ENCODE measurements at regions not wholly inside any gene's neighbourhood (a gene's known extent, or its start where the extent isn't known, plus 50 kb on each side); places are given as distances from the start of the nearest gene placed in this dataset.

DNA sequence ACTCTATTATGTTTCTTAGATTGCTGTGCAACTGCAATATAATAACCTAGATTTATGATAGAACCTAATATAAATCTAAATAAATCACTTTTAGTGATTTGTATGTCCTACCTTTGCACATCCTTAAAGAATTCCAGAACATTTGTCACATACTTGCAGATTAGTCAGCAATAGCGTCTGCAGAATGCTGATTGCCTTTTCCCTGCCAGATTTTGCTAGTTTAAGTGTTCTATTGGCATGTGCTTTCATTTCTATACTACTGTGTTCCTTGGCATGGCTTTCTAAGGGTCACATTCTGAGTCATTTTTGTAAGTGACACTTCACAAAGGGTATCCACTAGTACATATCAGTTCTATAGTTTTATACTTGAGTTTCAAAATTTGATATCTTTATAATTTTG, 303.1 kb upstream of the GIMD1 start:
- no peak for FAIRE-seq

- FAIRE-seq: no peak
These were observed 302.4 kb upstream of the GIMD1 start for GRCh38 chr4:106670976-106671375.

GRCh38 chr4:106659371-106659770, 290.8 kb upstream of the GIMD1 start:
- FAIRE-seq: no peak

DNA sequence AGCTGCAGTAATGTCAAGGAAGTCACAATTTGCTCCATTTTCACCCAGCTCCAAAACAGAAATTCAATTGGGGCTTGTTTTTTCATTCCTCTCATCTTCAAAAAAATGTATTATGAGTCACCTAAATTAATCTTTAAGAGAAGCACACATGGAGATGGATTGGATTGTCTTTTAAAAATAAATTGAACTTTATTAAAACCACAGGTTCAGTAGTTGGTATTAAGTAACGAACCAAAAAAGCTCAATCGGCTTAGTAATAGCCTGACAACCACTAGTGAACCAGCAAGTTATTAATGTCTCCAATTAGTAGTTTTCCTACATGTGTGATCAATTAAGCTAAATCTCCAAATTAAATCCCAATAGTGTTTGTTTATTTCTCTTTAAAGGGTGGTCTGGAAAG, 283.5 kb upstream of the GIMD1 start:
- no peak for FAIRE-seq

GRCh38 chr4:106650701-106651100, 282.1 kb upstream of the GIMD1 start:
- no peak for FAIRE-seq

DNA sequence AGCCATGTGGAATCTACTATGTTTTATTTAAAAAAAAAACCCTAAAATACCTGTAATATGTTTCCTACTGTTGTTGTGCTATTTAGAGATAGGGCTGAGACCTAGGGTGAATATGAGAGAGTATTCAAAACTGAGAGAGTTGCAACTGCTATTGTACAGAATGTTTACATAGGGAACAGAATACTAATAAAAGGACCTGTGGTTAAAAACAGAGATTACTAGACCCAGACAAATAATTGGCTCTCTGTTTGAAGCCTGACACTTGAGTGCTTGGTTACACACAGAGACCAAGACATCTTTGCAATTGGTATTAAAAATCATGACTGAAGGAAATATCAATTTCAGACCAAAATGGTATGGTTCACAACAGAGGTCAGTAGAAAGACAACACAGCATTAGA, 278.9 kb upstream of the GIMD1 start:
- no peak for FAIRE-seq

DNA sequence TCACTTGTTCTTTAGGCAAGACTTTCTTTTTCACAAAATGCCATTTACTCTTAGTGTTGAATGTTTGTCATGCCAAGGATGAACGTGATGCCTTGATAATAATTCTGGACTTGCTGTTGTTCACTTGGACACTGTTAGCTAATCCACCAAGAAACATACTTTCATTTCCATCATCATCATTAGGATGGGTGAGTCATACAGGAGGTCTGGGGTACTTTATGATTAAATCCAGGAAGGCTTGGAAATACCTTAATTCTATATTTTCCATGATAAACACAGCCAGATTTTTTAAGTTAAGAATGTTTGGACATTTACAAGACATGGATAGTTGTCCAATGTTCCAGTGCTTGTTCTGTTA, 260.7 kb upstream of the GIMD1 start:
- FAIRE-seq: no peak

GRCh38 chr4:106628586-106629267, 260.1 kb upstream of the GIMD1 start:
- FAIRE-seq: no peak

DNA sequence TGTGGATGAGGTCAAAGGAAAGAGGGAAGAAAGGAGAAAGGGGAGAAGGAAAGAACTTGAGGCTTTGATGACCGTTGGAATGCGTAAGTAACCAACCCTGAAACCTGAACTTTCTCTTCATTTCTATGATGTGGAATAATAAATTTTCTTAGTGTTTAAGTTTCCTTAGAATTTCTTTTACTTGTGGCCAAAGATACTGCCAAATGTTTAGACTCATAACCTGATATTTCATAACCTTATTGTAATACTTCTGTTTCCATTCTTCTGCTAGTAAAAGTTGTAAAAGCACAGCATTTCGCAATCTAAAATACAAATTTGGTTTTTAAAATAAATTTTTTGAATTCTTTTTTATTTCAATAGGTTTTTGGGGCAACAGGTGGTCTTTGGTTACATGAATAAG, 258.5 kb upstream of the GIMD1 start:
- no peak for FAIRE-seq

GRCh38 chr4:106624671-106625070, 256.1 kb upstream of the GIMD1 start:
- FAIRE-seq: no peak

DNA sequence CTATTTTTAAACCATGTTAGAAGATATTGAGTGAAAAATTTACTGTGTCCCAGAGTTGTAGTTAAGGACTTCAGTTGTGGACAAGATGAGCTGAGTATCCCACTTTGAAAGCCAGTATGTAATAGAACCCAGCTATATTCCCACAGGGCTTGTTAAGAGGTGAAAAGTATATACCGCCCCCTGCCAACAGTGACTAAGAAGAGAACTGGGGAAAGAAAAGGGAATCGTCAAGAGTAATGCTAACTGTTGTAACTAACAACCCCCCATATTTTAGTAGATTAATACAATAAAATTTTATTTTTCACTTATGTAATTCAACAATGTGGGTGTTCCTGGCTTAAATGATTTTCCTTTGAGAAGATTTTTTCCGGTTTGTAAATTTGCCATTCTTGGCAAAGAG, 250.4 kb upstream of the GIMD1 start:
- FAIRE-seq: no peak

DNA sequence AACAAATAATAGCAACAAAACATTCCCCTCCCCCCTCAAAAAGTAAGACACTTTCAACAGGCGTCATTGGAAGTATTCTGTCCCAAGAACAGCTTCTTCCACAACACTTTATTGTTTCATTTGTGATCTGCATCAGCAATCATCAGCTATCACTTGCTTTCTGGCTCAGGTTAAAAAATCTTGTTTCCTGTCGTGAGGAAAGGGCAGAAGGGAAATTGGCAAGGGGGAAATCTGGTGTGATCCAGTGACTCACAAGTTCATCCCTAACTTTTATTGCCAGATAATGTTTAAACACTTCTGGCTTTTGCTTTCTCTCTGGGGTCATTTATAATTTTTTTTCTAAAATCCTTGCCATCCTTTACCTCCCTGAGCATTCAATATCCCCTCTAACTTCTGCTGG, 247.4 kb upstream of the GIMD1 start:
- no peak for FAIRE-seq

DNA sequence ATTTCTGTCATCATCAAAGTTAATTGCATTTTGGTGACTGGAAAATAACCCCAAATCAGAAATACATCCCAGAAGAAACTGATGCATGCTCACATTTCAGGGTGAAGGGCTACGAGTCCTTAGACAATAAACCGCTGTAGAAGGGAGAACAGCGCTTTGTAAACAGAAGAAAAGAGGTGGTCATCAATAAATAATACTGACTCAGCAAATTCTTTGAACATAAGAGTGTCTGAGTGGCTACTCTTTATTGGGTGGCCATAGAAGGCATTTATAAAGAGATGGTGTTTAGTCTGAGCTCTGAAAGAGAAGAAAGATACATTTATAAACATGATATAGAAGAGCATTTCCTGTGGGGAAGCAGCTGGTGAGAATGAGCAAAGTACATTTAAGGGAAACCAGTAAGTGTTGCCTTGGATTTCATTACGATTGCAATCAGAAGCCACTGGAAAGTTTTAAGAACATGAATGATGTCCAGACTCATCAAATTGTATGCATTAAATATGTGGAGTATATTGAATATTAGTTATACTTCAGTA, 246.9 kb upstream of the GIMD1 start:
- no peak for FAIRE-seq

DNA sequence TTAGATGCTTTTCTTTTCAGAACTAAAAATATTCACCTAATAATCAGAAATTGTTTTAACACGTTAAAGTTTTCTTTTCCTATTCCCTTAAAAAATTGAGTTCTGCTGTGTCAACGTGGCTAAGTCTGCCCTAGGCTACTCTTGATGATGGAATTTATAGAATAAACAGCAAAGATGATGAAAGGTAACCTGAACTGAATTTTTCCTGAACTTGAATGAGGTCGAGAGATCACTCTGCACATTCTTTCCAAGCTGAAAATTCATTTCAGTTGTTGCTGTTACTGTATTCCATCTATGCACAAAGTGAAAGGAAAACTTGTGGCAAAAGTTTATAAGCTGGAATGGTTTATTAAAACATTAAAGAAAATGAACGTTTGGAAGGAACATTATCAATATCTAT, 245.9 kb upstream of the GIMD1 start:
- no peak for FAIRE-seq

DNA sequence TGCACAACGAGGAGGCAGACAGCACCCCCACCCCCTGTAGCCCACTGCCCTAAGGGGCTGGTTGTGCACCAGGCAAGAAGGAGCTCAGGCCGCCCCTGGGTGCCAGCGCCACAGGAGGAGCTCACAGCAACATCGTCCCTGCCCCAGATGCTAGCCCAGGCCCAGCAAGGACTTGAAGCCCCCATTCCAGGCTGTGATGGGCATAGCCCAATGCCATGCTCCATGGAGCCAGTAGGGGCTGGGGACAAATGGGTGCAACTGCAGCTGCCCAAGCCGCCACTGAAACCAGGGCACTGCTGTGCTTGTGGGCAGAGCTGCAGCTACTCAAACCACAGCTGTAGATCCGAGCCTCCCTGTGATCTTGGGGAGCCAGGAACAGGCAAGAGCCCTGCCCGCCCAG, 241.3 kb upstream of the GIMD1 start:
- FAIRE-seq: no peak

DNA sequence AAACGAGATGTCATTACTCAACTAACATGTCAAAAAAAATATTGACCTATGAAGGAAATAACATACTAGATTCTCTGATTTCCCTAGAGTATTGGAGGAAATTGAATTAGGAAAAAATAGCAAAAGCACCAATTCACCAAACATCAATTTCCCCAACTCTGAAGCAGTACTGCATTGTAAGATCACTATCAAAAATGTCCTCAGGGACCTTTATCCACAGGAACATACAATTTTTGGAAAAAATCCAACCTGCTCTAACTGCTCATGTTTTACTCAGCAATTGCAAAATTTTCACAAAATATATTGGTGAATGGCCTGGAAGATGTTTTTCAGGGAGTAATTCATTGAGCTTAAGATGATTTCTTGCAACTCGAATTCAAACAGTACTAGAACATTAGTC, 239.0 kb upstream of the GIMD1 start:
- no peak for FAIRE-seq

- FAIRE-seq: no peak
These were observed 235.9 kb upstream of the GIMD1 start for GRCh38 chr4:106604319-106605051.

DNA sequence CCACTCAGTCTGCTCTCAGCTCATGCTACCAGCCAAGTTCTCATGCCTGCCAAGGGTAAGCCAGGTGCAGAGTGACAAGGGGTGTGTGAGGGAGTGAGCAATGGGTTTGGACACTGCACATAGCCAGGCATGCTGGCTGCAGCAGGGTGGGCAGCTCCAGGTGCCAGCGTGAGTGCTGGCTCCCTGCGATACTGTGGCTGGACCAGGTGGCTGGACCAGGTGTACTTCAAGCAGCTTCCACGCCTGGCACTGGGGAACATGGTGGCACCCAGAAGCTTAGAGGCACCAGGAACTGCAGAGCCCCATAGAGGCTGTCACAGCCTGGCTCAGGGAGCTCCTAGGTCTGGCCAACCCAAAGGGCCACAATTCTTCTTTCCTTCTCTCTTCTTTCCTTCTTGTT, 234.9 kb upstream of the GIMD1 start:
- FAIRE-seq: no peak

DNA sequence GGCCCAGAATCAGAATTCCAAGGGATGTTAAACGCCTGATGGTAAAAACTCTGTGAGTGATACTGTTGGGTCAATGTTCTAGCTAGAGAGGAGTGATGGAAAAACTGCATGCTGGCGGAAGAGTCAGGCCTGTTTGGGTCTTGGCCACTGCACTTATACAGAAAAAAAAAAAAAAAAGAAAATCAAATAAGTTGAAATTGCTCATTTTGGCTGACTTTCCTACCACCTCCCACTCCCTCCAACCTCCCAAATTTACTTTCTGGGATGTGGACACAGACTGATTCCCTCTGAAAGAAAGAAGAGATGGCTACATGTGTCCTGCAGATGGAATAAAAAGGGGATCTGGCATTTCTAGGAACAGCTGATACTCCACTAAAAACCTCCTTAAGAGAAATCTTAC, 234.1 kb upstream of the GIMD1 start:
- FAIRE-seq: no peak

- FAIRE-seq: no peak
These were observed 232.9 kb upstream of the GIMD1 start for GRCh38 chr4:106601519-106601918.

DNA sequence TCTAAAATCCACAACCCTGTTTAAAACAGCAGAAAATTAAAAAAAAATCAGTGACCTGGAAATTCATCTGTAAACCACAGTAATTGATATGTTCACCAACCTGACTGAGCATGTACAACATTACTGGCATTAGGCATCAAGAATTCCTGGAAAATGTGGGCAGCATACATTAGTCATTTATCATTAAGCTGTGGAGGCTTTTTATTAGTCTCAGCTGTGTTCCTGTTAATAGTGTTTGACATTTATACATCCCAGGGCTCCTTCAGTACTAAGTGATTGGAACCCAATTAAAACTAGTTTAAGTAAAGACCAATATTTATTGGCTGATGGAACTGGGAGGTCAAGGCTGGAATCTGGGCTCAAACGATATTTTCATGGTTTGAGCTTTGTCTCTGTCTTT, 227.3 kb upstream of the GIMD1 start:
- no peak for FAIRE-seq

GRCh38 chr4:106594291-106594952, 225.8 kb upstream of the GIMD1 start:
- no peak for FAIRE-seq

GRCh38 chr4:106588891-106589290, 220.3 kb upstream of the GIMD1 start:
- no peak for FAIRE-seq

DNA sequence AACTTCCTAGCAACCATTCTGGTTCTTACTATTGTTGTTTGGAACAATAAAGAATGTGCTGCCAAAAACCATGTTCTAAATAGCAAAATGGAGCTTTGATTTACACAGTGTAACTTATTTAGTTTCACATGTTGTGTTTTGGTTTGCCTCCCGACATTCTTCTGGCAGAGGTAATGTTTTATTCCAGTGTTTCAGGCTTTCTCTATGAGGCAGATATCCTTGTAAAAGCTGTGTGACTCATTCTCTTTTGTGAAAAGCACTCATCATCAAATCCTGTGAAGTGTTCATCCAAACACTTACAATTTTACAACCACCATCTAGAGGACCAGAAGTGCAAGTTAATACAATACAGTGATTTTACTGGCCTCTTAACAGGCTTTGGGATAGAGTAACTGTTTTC, 219.0 kb upstream of the GIMD1 start:
- no peak for FAIRE-seq
